Adipocyte (in vitro differentiated cells): ENCODE measurements at regions not wholly inside any gene's neighbourhood (a gene's known extent, or its start where the extent isn't known, plus 50 kb on each side); places are given as distances from the start of the nearest gene placed in this dataset.
"Not testable (repeated sequence)": the region's sequence is repeated elsewhere in the genome, so short reads cannot be mapped to it uniquely, and the experiment has no call there.

Source experiments
- DNase-seq: peaks from one replicate; pipeline ENCODE4 v3.0.0-alpha.2; 2015; ENCODE audit warnings: low read depth
- H3K27me3 ChIP-seq: replicated peaks from 2 replicates; pipeline ENCODE4 v1.7.0; 2013; ENCODE audit warnings: mild to moderate bottlenecking, low read length, moderate library complexity; ENCODE audit not compliant: control insufficient read depth, insufficient read depth
- H3K36me3 ChIP-seq: 2 replicates; pipeline ENCODE4 v1.7.0; 2013; ENCODE audit warnings: low read length, mild to moderate bottlenecking, moderate library complexity; ENCODE audit not compliant: control insufficient read depth, insufficient read depth, severe bottlenecking
- H3K4me1 ChIP-seq: 2 replicates; pipeline ENCODE4 v1.7.0; 2013; ENCODE audit warnings: mild to moderate bottlenecking, low read length, moderate library complexity; ENCODE audit not compliant: control insufficient read depth, insufficient read depth
- H3K4me3 ChIP-seq: 2 replicates; pipeline ENCODE4 v1.7.0; 2013; ENCODE audit warnings: mild to moderate bottlenecking, low read length, moderate library complexity
- H3K9ac ChIP-seq: 2 replicates; pipeline ENCODE4 v1.7.0; 2013; ENCODE audit warnings: mild to moderate bottlenecking, low read length, moderate library complexity
- H3K9me3 ChIP-seq: 2 replicates; pipeline ENCODE4 v1.7.0; 2013; ENCODE audit warnings: mild to moderate bottlenecking, low read length, moderate library complexity; ENCODE audit not compliant: control insufficient read depth

GRCh38 chr13:111491021-111491420 lies 170.6 kb downstream of the TEX29 start:
- Histone ChIP-seq H3K4me1 (no peaks in the 10 kb centered on the region), H3K36me3 (no peaks in the 10 kb centered on the region), H3K27me3 (no peaks in the 10 kb centered on the region), H3K9ac (no peak overlapping the region), H3K9me3 (peaks cover 25% of the 10 kb centered on the region), H3K4me3 (no peak overlapping the region)
- no peak for DNase-seq

- H3K36me3 ChIP-seq, result no peaks in the 10 kb centered on the region
- H3K27me3 ChIP-seq, result no peaks in the 10 kb centered on the region
- no peak for DNase-seq
- peaks cover 19% of the 10 kb centered on the region for H3K9me3 ChIP-seq
- H3K4me1 ChIP-seq, result no peaks in the 10 kb centered on the region
- no peak overlapping the region for H3K9ac ChIP-seq
- H3K4me3 ChIP-seq, result no peak overlapping the region
Measured at GRCh38 chr13:111491659-111492058, 171.2 kb downstream of the TEX29 start.

- Histone ChIP-seq H3K36me3 (no peaks in the 10 kb centered on the region), H3K4me3 (no peak overlapping the region), H3K4me1 (no peaks in the 10 kb centered on the region), H3K27me3 (no peaks in the 10 kb centered on the region), H3K9ac (no peak overlapping the region), H3K9me3 (peaks cover 12% of the 10 kb centered on the region)
- DNase-seq, result no peak
Measured at GRCh38 chr13:111492341-111492950, 172.0 kb downstream of the TEX29 start.

- Histone ChIP-seq H3K9me3 (peaks cover 6% of the 10 kb centered on the region), H3K4me1 (no peaks in the 10 kb centered on the region), H3K36me3 (no peaks in the 10 kb centered on the region), H3K9ac (no peak overlapping the region), H3K4me3 (no peak overlapping the region), H3K27me3 (no peaks in the 10 kb centered on the region)
- no peak for DNase-seq
Measured at GRCh38 chr13:111492958-111493357, 172.5 kb downstream of the TEX29 start.

GRCh38 chr13:111493468-111493867 lies 173.0 kb downstream of the TEX29 start:
- no peak overlapping the region for H3K9ac ChIP-seq
- H3K4me1 ChIP-seq, result no peaks in the 10 kb centered on the region
- H3K4me3 ChIP-seq, result no peak overlapping the region
- peaks cover 1% of the 10 kb centered on the region for H3K9me3 ChIP-seq
- no peaks in the 10 kb centered on the region for H3K27me3 ChIP-seq
- no peak for DNase-seq
- H3K36me3 ChIP-seq, result no peaks in the 10 kb centered on the region

GRCh38 chr13:111494641-111495040 lies 174.2 kb downstream of the TEX29 start:
- Histone ChIP-seq H3K4me3 (no peak overlapping the region), H3K4me1 (no peaks in the 10 kb centered on the region), H3K36me3 (no peaks in the 10 kb centered on the region), H3K9me3 (no peaks in the 10 kb centered on the region), H3K9ac (no peak overlapping the region), H3K27me3 (no peaks in the 10 kb centered on the region)
- no peak for DNase-seq

- H3K36me3 ChIP-seq, H3K4me3 ChIP-seq, DNase-seq, H3K27me3 ChIP-seq, H3K9me3 ChIP-seq, H3K9ac ChIP-seq, H3K4me1 ChIP-seq: not testable (repeated sequence)
Measured at GRCh38 chr13:111501596-111502535, 181.4 kb downstream of the TEX29 start.

GRCh38 chr13:111502957-111503356 lies 182.5 kb downstream of the TEX29 start:
- no peaks in the 10 kb centered on the region for H3K9me3 ChIP-seq
- DNase-seq, result no peak
- no peak overlapping the region for H3K9ac ChIP-seq
- H3K4me3 ChIP-seq, result no peak overlapping the region
- H3K36me3 ChIP-seq, result no peaks in the 10 kb centered on the region
- H3K4me1 ChIP-seq, result no peaks in the 10 kb centered on the region
- no peaks in the 10 kb centered on the region for H3K27me3 ChIP-seq

GRCh38 chr13:111503376-111503775 lies 182.9 kb downstream of the TEX29 start:
- no peaks in the 10 kb centered on the region for H3K4me1 ChIP-seq
- H3K27me3 ChIP-seq, result no peaks in the 10 kb centered on the region
- no peak overlapping the region for H3K4me3 ChIP-seq
- H3K9me3 ChIP-seq, result no peaks in the 10 kb centered on the region
- no peak for DNase-seq
- no peaks in the 10 kb centered on the region for H3K36me3 ChIP-seq
- no peak overlapping the region for H3K9ac ChIP-seq

GRCh38 chr13:111503905-111504695 lies 183.7 kb downstream of the TEX29 start:
- no peak overlapping the region for H3K4me3 ChIP-seq
- H3K4me1 ChIP-seq, result no peaks in the 10 kb centered on the region
- no peak overlapping the region for H3K9ac ChIP-seq
- no peak for DNase-seq
- H3K27me3 ChIP-seq, result no peaks in the 10 kb centered on the region
- H3K9me3 ChIP-seq, result no peaks in the 10 kb centered on the region
- H3K36me3 ChIP-seq, result no peaks in the 10 kb centered on the region

GRCh38 chr13:111505175-111505777 lies 184.8 kb downstream of the TEX29 start:
- DNase-seq, result no peak
- Histone ChIP-seq H3K27me3 (no peaks in the 10 kb centered on the region), H3K9ac (no peak overlapping the region), H3K9me3 (no peaks in the 10 kb centered on the region), H3K36me3 (no peaks in the 10 kb centered on the region), H3K4me3 (no peak overlapping the region), H3K4me1 (no peaks in the 10 kb centered on the region)
